Tibial nerve (tissue), 4 donors: ENCODE measurements at regions not wholly inside any gene's neighbourhood (a gene's known extent, or its start where the extent isn't known, plus 50 kb on each side); places are given as distances from the start of the nearest gene placed in this dataset.

Experiments used
- DNase-seq, 2 donors: peaks; one replicate each; pipeline ENCODE4 v3.0.0-alpha.2; 2019; ENCODE audit warnings: low spot score in 2 of 2
- H3K27ac ChIP-seq, 4 donors: fragments of 200-600 bp; sonication (generic) in 3 of 4; one replicate each; pipeline ENCODE4 v1.5.1; 2017 to 2019; ENCODE audit warnings: mild to moderate bottlenecking in 1 of 4
- H3K27me3 ChIP-seq, 2 donors: fragments of 200-600 bp; sonication (generic) in 1 of 2; one replicate each; pipeline versions ENCODE4 v1.5.1 to v1.6.0; 2017 to 2019
- H3K36me3 ChIP-seq, 3 donors: fragments of 200-600 bp; sonication (generic); one replicate each; pipeline ENCODE4 v1.5.1; 2018 to 2019
- H3K4me1 ChIP-seq, 4 donors: fragments of 200-600 bp; sonication (generic) in 3 of 4; one replicate each; pipeline ENCODE4 v1.5.1; 2017 to 2019
- H3K4me3 ChIP-seq, 4 donors: fragments of 200-600 bp; sonication (generic) in 3 of 4; one replicate each; pipeline ENCODE4 v1.5.1; 2017 to 2019; ENCODE audit warnings: mild to moderate bottlenecking in 1 of 4, moderate library complexity in 1 of 4
- H3K9me3 ChIP-seq, 4 donors: fragments of 200-600 bp; sonication (generic) in 3 of 4; one replicate each; pipeline ENCODE4 v1.5.1; 2017 to 2019
- EP300 ChIP-seq, 2 donors: sonication (generic); formaldehyde crosslinking; IDR thresholded peaks; one replicate each; pipeline ENCODE4 v1.6.1; 2017; ENCODE audit warnings: antibody characterized with exemption in 2 of 2, mild to moderate bottlenecking in 1 of 2
- POLR2A ChIP-seq, 2 donors: fragments of 450-650 bp; IDR thresholded peaks; one replicate each; pipeline ENCODE4 v1.6.1; 2017; ENCODE audit warnings: antibody characterized with exemption in 2 of 2, mild to moderate bottlenecking in 2 of 2, moderate library complexity in 2 of 2
- WGBS, 2 donors: methylation state at CpG; one replicate each; pipeline ENCODE4 v1.1.5; 2018; 5-methylcytosine and 5-hydroxymethylcytosine counted together
- TF ChIP-seq, protein P1 (sequence below), 5 experiments: fragments of 200-600 bp in 3 of 5; fragments of 450-650 bp in 2 of 5; sonication (generic) in 3 of 5; IDR thresholded peaks; one replicate each; pipeline ENCODE4 v1.5.1; 2016 to 2019; ENCODE audit warnings: antibody characterized with exemption in 5 of 5, mild to moderate bottlenecking in 3 of 5, moderate library complexity in 2 of 5

GRCh38 chr7:52021343-52021742 is 704.7 kb upstream of the COBL start:
- TF ChIP-seq POLR2A (IDR thresholded peaks at IDR 0.05) (no peak), EP300 (IDR thresholded peaks at IDR 0.05) (no peak)
- TF ChIP-seq, protein P1, sequence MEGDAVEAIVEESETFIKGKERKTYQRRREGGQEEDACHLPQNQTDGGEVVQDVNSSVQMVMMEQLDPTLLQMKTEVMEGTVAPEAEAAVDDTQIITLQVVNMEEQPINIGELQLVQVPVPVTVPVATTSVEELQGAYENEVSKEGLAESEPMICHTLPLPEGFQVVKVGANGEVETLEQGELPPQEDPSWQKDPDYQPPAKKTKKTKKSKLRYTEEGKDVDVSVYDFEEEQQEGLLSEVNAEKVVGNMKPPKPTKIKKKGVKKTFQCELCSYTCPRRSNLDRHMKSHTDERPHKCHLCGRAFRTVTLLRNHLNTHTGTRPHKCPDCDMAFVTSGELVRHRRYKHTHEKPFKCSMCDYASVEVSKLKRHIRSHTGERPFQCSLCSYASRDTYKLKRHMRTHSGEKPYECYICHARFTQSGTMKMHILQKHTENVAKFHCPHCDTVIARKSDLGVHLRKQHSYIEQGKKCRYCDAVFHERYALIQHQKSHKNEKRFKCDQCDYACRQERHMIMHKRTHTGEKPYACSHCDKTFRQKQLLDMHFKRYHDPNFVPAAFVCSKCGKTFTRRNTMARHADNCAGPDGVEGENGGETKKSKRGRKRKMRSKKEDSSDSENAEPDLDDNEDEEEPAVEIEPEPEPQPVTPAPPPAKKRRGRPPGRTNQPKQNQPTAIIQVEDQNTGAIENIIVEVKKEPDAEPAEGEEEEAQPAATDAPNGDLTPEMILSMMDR (IDR thresholded peaks at IDR 0.05), result no peak
- 25 to 70% methylated on average over 3 of the region's 3 CpGs for WGBS, 2 donors
- no peaks in the 10 kb centered on the region for H3K9me3 ChIP-seq
- no peak for DNase-seq
- no peak overlapping the region for H3K27ac ChIP-seq
- no peaks in the 10 kb centered on the region for H3K27me3 ChIP-seq
- H3K36me3 ChIP-seq, result no peaks in the 10 kb centered on the region
- no peak overlapping the region for H3K4me3 ChIP-seq
- no peaks in the 10 kb centered on the region for H3K4me1 ChIP-seq

- Histone ChIP-seq H3K36me3 (no peaks in the 10 kb centered on the region), H3K4me1 (no peaks in the 10 kb centered on the region), H3K27me3 (no peaks in the 10 kb centered on the region), H3K4me3 (no peak overlapping the region), H3K27ac (no peak overlapping the region), H3K9me3 (no peaks in the 10 kb centered on the region)
- DNase-seq, result no peak
- TF ChIP-seq POLR2A (IDR thresholded peaks at IDR 0.05) (no peak), EP300 (IDR thresholded peaks at IDR 0.05) (no peak)
- TF ChIP-seq, protein P1 (IDR thresholded peaks at IDR 0.05), result no peak
- 78 to 82% methylated on average over 3 of the region's 3 CpGs for WGBS, 2 donors
Measured at GRCh38 chr7:52018680-52019054, 702.1 kb upstream of the COBL start.

DNA sequence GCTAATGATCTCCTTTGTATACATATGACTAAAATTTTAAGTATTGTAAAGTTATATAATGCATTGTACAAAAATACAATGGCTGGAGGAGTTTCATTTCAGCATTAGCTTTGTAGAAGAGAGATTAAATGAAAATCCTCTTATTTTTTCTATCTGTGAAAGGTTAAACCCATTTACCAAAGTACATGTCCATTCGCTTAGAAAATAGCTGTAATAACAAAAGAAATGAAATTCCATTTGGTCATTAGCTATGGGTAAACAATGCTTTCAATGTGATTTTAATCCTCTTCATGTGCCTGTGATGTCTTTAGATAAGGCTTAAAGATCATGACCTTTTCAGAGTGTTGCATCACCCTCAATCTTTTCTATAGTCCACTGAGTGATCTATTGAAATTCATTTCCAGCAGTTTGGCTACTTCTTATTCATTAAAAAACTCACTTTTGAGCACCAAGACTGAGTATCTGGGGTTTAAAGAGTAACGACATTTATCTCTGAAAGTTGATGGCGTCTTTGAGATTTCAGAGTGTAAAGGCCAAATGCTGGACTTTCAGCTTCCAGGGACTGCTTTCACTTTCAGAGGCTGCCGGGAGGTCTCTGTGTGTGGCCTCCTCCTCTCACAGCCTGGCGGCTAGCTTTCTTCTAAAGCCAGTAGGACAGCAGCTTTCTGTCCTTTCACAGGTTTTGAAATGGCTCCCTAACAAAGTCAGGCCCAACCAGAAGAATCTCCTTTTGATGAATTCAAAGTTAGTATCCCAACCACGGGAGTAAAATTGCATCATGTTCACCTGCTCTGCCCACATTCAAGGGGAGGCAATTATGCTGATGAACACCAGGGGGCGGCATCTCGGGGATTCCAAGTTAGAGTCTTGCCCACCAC is 701.4 kb upstream of the COBL start:
- 47 to 51% methylated on average over 8 of the region's 8 CpGs for WGBS, 2 donors
- Histone ChIP-seq H3K36me3 (no peaks in the 10 kb centered on the region), H3K27me3 (no peaks in the 10 kb centered on the region), H3K27ac (no peak overlapping the region), H3K4me3 (no peak overlapping the region), H3K4me1 (no peaks in the 10 kb centered on the region), H3K9me3 (no peaks in the 10 kb centered on the region)
- no peak for DNase-seq
- no peak for TF ChIP-seq POLR2A (IDR thresholded peaks at IDR 0.05)
- TF ChIP-seq, protein P1 (IDR thresholded peaks at IDR 0.05), result peak in 3 of 5 experiments; percentile 10 to 26 (median 19)

- no peaks in the 10 kb centered on the region for H3K36me3 ChIP-seq
- H3K4me3 ChIP-seq, result no peak overlapping the region
- no peak overlapping the region for H3K27ac ChIP-seq
- DNase-seq, result no peak
- H3K27me3 ChIP-seq, result no peaks in the 10 kb centered on the region
- no peak for TF ChIP-seq EP300 (IDR thresholded peaks at IDR 0.05)
- no peak for TF ChIP-seq POLR2A (IDR thresholded peaks at IDR 0.05)
- TF ChIP-seq, protein P1 (IDR thresholded peaks at IDR 0.05), result no peak
- no peaks in the 10 kb centered on the region for H3K4me1 ChIP-seq
- no peaks in the 10 kb centered on the region for H3K9me3 ChIP-seq
- WGBS, 2 donors, result 20 to 33% methylated on average over 1 of the region's 1 CpG
Measured at GRCh38 chr7:52009181-52009580, 692.6 kb upstream of the COBL start.

- H3K4me1 ChIP-seq, result no peaks in the 10 kb centered on the region
- H3K27me3 ChIP-seq, result no peaks in the 10 kb centered on the region
- H3K27ac ChIP-seq, result no peak overlapping the region
- WGBS, 2 donors, result 79 to 83% methylated on average over 1 of the region's 1 CpG
- no peak overlapping the region for H3K4me3 ChIP-seq
- no peak for TF ChIP-seq EP300 (IDR thresholded peaks at IDR 0.05)
- TF ChIP-seq, protein P1 (IDR thresholded peaks at IDR 0.05), result no peak
- no peak for TF ChIP-seq POLR2A (IDR thresholded peaks at IDR 0.05)
- H3K36me3 ChIP-seq, result no peaks in the 10 kb centered on the region
- no peak for DNase-seq
- H3K9me3 ChIP-seq, result no peaks in the 10 kb centered on the region
Measured at GRCh38 chr7:52006674-52007073, 690.1 kb upstream of the COBL start.
